ENCODE measurements at regions not wholly inside any gene's neighbourhood (a gene's known extent, or its start where the extent isn't known, plus 50 kb on each side); places are given as distances from the start of the nearest gene placed in this dataset.

- TF ChIP-seq CTCF (IDR thresholded peaks at IDR 0.05): no peak
- TF ChIP-seq POLR2A (IDR thresholded peaks at IDR 0.05): no peak
Observed at GRCh38 chr20:48314925-48315592, 512.7 kb downstream of the PREX1 start.
